ENCODE measurements at regions not wholly inside any gene's neighbourhood (a gene's known extent, or its start where the extent isn't known, plus 50 kb on each side); places are given as distances from the start of the nearest gene placed in this dataset.

DNA sequence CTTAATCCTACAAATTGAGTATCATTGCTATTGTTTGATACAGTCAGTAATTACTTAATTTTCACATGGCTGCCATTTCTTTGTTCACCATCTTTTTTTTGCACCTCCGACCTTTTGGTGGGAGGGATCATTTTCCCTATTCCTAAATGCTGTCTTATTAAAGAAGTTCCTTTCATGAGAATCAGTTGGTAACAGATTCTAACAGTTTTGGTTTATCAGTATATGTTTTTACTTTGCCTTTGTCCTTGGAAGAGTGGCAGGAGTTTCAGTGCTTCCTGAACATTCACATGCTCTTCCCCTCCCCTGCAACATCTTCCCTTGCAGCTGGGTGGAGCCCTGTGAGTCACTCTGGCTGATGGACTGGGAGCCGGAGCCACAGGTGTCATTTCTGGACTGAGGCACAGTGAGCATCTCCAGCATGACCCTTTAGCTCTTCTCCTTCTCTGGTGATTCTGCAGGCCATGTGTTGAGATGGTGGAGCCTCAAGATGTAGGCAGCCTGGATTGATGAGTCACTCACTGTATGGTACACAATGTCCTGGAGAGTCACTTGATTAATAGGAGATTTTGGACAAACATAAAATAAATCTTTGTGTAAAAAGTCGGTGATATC lies 217.7 kb downstream of the URB2 start:
- TF ChIP-seq, protein P1, sequence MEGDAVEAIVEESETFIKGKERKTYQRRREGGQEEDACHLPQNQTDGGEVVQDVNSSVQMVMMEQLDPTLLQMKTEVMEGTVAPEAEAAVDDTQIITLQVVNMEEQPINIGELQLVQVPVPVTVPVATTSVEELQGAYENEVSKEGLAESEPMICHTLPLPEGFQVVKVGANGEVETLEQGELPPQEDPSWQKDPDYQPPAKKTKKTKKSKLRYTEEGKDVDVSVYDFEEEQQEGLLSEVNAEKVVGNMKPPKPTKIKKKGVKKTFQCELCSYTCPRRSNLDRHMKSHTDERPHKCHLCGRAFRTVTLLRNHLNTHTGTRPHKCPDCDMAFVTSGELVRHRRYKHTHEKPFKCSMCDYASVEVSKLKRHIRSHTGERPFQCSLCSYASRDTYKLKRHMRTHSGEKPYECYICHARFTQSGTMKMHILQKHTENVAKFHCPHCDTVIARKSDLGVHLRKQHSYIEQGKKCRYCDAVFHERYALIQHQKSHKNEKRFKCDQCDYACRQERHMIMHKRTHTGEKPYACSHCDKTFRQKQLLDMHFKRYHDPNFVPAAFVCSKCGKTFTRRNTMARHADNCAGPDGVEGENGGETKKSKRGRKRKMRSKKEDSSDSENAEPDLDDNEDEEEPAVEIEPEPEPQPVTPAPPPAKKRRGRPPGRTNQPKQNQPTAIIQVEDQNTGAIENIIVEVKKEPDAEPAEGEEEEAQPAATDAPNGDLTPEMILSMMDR (IDR thresholded peaks at IDR 0.05; ENCODE audit: low read depth, low read length): peak; percentile 43
- TF ChIP-seq EZH2phosphoT487 (IDR thresholded peaks at IDR 0.05; ENCODE audit: low read depth): no peak

Measured in OCI-LY3 (cell line).